GM12874 (cell line): ENCODE measurements at regions not wholly inside any gene's neighbourhood (a gene's known extent, or its start where the extent isn't known, plus 50 kb on each side); places are given as distances from the start of the nearest gene placed in this dataset.

Experiments used
- CTCF ChIP-seq: IDR thresholded peaks from 2 replicates; pipeline ENCODE4 v1.5.1; 2011; ENCODE audit warnings: low read depth, mild to moderate bottlenecking, control low read depth, low read length, moderate library complexity; ENCODE audit not compliant: insufficient read depth

- no peak for TF ChIP-seq CTCF
Observed at GRCh38 chr5:18457255-18457654, 823.0 kb downstream of the TAF11L14 start.

- no peak for TF ChIP-seq CTCF
Observed at GRCh38 chr5:18461766-18462165, 827.5 kb downstream of the TAF11L14 start.

- peak; percentile 35; the same call in 1 of the 2 replicates for TF ChIP-seq CTCF
Observed at GRCh38 chr5:18465833-18466681, 831.8 kb downstream of the TAF11L14 start.

GRCh38 chr5:18466731-18467130 lies 832.5 kb downstream of the TAF11L14 start:
- TF ChIP-seq CTCF = no peak

- TF ChIP-seq CTCF = no peak
Observed at GRCh38 chr5:18483451-18483850, 849.2 kb downstream of the TAF11L14 start.

GRCh38 chr5:18487928-18488480 lies 853.7 kb downstream of the TAF11L14 start:
- TF ChIP-seq CTCF = no peak

- no peak for TF ChIP-seq CTCF
Observed at GRCh38 chr5:18489703-18490102, 855.4 kb downstream of the TAF11L14 start.
